ENCODE measurements at regions not wholly inside any gene's neighbourhood (a gene's known extent, or its start where the extent isn't known, plus 50 kb on each side); places are given as distances from the start of the nearest gene placed in this dataset.

DNA sequence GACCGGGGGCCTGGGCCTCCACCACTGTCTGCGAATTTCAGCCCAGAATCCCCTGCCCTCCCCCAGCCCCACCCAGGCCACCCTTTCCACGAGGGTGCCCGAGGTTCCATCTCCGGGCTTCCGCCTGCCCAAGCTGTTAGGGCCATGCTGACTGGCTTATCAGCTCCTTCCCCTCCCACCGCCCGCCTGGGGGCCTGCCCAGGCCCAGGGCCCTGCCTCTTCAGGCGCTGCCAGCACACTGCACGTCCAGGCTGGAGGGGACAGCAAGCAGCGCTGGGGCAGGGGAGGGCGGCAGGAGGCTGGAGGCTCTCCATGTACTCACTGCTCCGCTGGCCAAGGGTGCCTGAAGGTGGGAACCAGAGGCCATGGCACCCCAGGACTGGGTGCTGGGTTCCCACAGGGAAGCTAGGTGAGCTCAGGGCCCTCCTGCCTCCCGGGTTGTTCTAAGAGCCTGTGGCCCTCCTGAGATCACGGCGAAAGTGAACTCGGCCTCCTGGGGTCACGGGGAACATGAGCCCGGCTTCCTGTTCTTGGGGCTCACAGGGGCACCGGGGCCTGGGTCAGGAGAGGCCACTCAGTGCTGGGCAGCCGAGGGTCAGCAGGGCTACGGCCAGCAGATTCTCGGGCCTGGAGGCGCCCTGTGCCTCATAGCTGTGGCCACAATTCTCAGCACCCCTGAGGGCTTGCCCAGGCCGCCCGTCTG, 57.7 kb upstream of the EGFL7 start:
- H3K4me3 ChIP-seq: no peak overlapping the region
- H2AFZ ChIP-seq (ENCODE audit: control insufficient read depth, low read depth, low read length): no peak overlapping the region
- POLR2A ChIA-PET: no interaction called here
- no peak overlapping the region for H3K4me2 ChIP-seq (ENCODE audit: control insufficient read depth, insufficient read depth)
- H3K9ac ChIP-seq (ENCODE audit: control insufficient read depth, insufficient read depth, low read length): no peak overlapping the region
- SMC1A ChIA-PET (ENCODE audit: uncharacterized antibody, unreplicated experiment): no interaction called here
- FAIRE-seq (no peak), DNase-seq (ENCODE audit: low read depth, low spot score) (no peak), ATAC-seq (no peak)
- RAD21 ChIA-PET (ENCODE audit: unreplicated experiment): no interaction called here
- intact Hi-C loops (cut with micrococcal nuclease; ENCODE audit: unreplicated experiment) (no loop called here), in situ Hi-C loops (cut with MboI) (no loop called here)
- TF ChIP-seq JUNB (IDR thresholded peaks at IDR 0.05) (no peak), KDM1A (IDR thresholded peaks at IDR 0.05; ENCODE audit: borderline replicate concordance) (no peak), ZNF217 (IDR thresholded peaks at IDR 0.05) (no peak), MEF2A (IDR thresholded peaks at IDR 0.05; ENCODE audit: insufficient read depth, low read depth, low read length) (no peak), NR2C1 (IDR thresholded peaks at IDR 0.05) (no peak)
- no peaks in the 10 kb centered on the region for H3K4me1 ChIP-seq (ENCODE audit: control insufficient read depth, insufficient read depth, low read length)
- 44% methylated on average over 21 of the region's 26 CpGs for WGBS (ENCODE audit: insufficient coverage, insufficient replicate concordance, low lambda C conversion rate, missing lambda C conversion rate)
- no peaks in the 10 kb centered on the region for H3K79me2 ChIP-seq (ENCODE audit: control insufficient read depth, insufficient read depth, low read length)
- no peaks in the 10 kb centered on the region for H3K9me3 ChIP-seq (replicated peaks; ENCODE audit: control insufficient read depth, insufficient read depth, low read length)
- no peaks in the 10 kb centered on the region for H3K36me3 ChIP-seq (ENCODE audit: control insufficient read depth in 2 of 2, insufficient read depth in 2 of 2, low read length in 1 of 2)
- peaks cover 0 to 2% of the 10 kb centered on the region in 2 experiments; a peak in 2 of 4 replicates for H3K27me3 ChIP-seq (replicated peaks in 1 of 2; ENCODE audit: control insufficient read depth in 2 of 2, insufficient read depth in 2 of 2, low read length in 1 of 2)
- no TSS peak for BruUV-seq (replicated peaks)
- H4K20me1 ChIP-seq (ENCODE audit: control insufficient read depth, insufficient read depth): no peaks in the 10 kb centered on the region
- CTCF ChIA-PET: no interaction called here
- H3K27ac ChIP-seq (ENCODE audit: control insufficient read depth, insufficient read depth): no peak overlapping the region

DNA sequence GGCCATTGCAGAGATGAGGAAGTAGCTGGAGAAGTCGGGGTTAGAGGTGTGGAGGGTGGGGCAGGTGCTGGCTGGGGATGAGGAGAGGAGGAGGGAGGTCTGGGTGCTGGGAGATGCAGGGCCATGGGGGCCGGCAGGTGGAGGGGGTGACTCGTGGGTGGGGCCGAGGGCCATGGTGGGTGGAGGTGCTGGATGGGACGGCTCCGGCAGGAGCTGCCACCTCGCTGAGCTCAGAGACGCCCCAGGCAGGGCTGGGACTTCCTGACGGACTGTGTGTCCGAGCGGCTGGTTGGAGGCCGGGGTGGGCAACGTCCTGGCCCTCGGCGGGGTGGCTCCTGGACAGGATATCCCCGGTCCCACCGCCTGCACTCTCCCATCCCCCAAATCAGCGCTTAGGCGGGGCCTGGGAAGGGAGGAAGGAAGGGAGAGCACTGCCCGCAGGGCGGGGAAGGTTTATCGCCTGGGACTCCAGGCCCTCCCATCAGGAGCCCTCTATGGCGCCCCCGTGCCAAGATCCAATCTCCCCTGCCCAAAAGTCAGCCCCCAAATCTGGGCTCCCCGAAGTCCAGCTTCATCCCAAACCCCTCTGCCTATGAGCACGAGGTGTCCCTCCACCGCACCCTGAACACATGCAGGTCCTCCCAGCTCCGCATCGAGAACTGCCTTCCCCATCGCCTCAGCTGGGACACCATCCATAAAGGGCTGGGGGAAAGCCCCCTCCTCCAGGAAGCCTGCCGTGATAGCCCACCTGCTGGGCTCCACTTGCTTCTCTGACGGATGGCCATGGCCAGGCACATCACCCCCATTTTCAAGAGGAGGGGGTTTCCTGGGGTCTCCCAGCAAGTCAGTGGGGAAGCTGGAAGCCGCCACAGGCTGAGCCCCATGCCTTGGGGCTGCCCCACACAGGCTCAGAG, 58.3 kb upstream of the NOTCH1 start:
- BruUV-seq (replicated peaks): no TSS peak
- no peaks in the 10 kb centered on the region for H3K9me3 ChIP-seq (replicated peaks; ENCODE audit: control insufficient read depth, insufficient read depth, low read length)
- CTCF ChIA-PET: interaction anchor here (0.5 kb wide), 1 partner anchor 180 kb away, joined by 3 read pairs; no protein-coding TSS in a partner anchor
- no peak for TF ChIP-seq NFIC (IDR thresholded peaks at IDR 0.05; ENCODE audit: low read depth, low read length)
- TF ChIP-seq JUNB (IDR thresholded peaks at IDR 0.05): no peak
- TF ChIP-seq, protein P1, sequence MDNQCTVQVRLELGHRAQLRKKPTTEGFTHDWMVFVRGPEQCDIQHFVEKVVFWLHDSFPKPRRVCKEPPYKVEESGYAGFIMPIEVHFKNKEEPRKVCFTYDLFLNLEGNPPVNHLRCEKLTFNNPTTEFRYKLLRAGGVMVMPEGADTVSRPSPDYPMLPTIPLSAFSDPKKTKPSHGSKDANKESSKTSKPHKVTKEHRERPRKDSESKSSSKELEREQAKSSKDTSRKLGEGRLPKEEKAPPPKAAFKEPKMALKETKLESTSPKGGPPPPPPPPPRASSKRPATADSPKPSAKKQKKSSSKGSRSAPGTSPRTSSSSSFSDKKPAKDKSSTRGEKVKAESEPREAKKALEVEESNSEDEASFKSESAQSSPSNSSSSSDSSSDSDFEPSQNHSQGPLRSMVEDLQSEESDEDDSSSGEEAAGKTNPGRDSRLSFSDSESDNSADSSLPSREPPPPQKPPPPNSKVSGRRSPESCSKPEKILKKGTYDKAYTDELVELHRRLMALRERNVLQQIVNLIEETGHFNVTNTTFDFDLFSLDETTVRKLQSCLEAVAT (IDR thresholded peaks at IDR 0.05): no peak
- TF ChIP-seq ESRRA (IDR thresholded peaks at IDR 0.05; ENCODE audit: low read length): no peak
- TF ChIP-seq, protein P2, sequence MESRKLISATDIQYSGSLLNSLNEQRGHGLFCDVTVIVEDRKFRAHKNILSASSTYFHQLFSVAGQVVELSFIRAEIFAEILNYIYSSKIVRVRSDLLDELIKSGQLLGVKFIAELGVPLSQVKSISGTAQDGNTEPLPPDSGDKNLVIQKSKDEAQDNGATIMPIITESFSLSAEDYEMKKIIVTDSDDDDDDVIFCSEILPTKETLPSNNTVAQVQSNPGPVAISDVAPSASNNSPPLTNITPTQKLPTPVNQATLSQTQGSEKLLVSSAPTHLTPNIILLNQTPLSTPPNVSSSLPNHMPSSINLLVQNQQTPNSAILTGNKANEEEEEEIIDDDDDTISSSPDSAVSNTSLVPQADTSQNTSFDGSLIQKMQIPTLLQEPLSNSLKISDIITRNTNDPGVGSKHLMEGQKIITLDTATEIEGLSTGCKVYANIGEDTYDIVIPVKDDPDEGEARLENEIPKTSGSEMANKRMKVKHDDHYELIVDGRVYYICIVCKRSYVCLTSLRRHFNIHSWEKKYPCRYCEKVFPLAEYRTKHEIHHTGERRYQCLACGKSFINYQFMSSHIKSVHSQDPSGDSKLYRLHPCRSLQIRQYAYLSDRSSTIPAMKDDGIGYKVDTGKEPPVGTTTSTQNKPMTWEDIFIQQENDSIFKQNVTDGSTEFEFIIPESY (IDR thresholded peaks at IDR 0.05): no peak
- TF ChIP-seq SUPT20H (IDR thresholded peaks at IDR 0.05; ENCODE audit: borderline replicate concordance, control insufficient read depth, low read depth, low read length): no peak
- TF ChIP-seq GATAD2B (conservative IDR thresholded peaks at IDR 0.05; ENCODE audit: low read depth): no peak
- no peak for TF ChIP-seq ZSCAN29 (IDR thresholded peaks at IDR 0.05)
- TF ChIP-seq RUNX3 (IDR thresholded peaks at IDR 0.05; ENCODE audit: low read length): no peak

More for the DNA sequence above, 58.3 kb upstream of the NOTCH1 start:
- SMC1A ChIA-PET (ENCODE audit: uncharacterized antibody, unreplicated experiment): interaction anchor here (0.6 kb wide), 1 partner anchor 352 kb away, joined by 3 read pairs; no protein-coding TSS in a partner anchor
- intact Hi-C loops (cut with micrococcal nuclease; ENCODE audit: unreplicated experiment): no loop called here
- Histone ChIP-seq H2AFZ (ENCODE audit: control insufficient read depth, low read depth, low read length) (no peak overlapping the region), H3K27ac (ENCODE audit: control insufficient read depth, insufficient read depth) (no peak overlapping the region), H4K20me1 (ENCODE audit: control insufficient read depth, insufficient read depth) (no peaks in the 10 kb centered on the region), H3K4me1 (ENCODE audit: control insufficient read depth, insufficient read depth, low read length) (no peaks in the 10 kb centered on the region), H3K4me3 (no peak overlapping the region), H3K4me2 (ENCODE audit: control insufficient read depth, insufficient read depth) (no peak overlapping the region), H3K9ac (ENCODE audit: control insufficient read depth, insufficient read depth, low read length) (no peak overlapping the region), H3K36me3 (ENCODE audit: control insufficient read depth in 2 of 2, insufficient read depth in 2 of 2, low read length in 1 of 2) (no peaks in the 10 kb centered on the region), H3K79me2 (ENCODE audit: control insufficient read depth, insufficient read depth, low read length) (no peaks in the 10 kb centered on the region), H3K27me3 (replicated peaks in 1 of 2; ENCODE audit: control insufficient read depth in 2 of 2, insufficient read depth in 2 of 2, low read length in 1 of 2) (peaks cover 0 to 2% of the 10 kb centered on the region in 2 experiments; a peak in 2 of 4 replicates)
- FAIRE-seq: no peak
- POLR2A ChIA-PET: interaction anchor here (0.8 kb wide), 1 partner anchor 40 kb away, joined by 3 read pairs; no protein-coding TSS in a partner anchor
- DNase-seq (ENCODE audit: low read depth, low spot score): no peak
- no peak; the same call in 2 of the 3 replicates for ATAC-seq
- 27% methylated on average over 30 of the region's 33 CpGs for WGBS (ENCODE audit: insufficient coverage, insufficient replicate concordance, low lambda C conversion rate, missing lambda C conversion rate)
- RAD21 ChIA-PET (ENCODE audit: unreplicated experiment): interaction anchor here (0.8 to 1.4 kb wide), 2 partner anchors 41 to 71 kb away, joined by 3 read pairs; no protein-coding TSS in a partner anchor
- in situ Hi-C loops (cut with MboI): no loop called here
